ENCODE measurements at regions not wholly inside any gene's neighbourhood (a gene's known extent, or its start where the extent isn't known, plus 50 kb on each side); places are given as distances from the start of the nearest gene placed in this dataset.
"Not testable (repeated sequence)": the region's sequence is repeated elsewhere in the genome, so short reads cannot be mapped to it uniquely, and the experiment has no call there.

GRCh38 chr11:34001557-34002064 is 49.9 kb upstream of the CAPRIN1 start:
- no peak for DNase-seq

GRCh38 chr11:33999393-33999792 is 52.1 kb upstream of the CAPRIN1 start:
- DNase-seq = no peak

GRCh38 chr11:33997584-33998251 is 53.8 kb upstream of the CAPRIN1 start:
- no peak for DNase-seq

- DNase-seq = peak; percentile 73 to 74
Measured at GRCh38 chr11:33996498-33997454, 54.8 kb upstream of the CAPRIN1 start.

GRCh38 chr11:33994937-33995336 is 56.6 kb upstream of the CAPRIN1 start:
- DNase-seq = no peak

GRCh38 chr11:33991136-33991535 is 60.4 kb upstream of the CAPRIN1 start:
- DNase-seq = not testable (repeated sequence)

GRCh38 chr11:33990131-33990530 is 61.4 kb upstream of the CAPRIN1 start:
- DNase-seq = not testable (repeated sequence)

GRCh38 chr11:33989461-33989860 is 62.1 kb upstream of the CAPRIN1 start:
- no peak for DNase-seq

GRCh38 chr11:33988586-33989370 is 62.8 kb upstream of the CAPRIN1 start:
- no peak for DNase-seq

- DNase-seq = peak; percentile 63 to 65
Measured at GRCh38 chr11:33987975-33988580, 63.5 kb upstream of the CAPRIN1 start.

GRCh38 chr11:33987545-33987944 is 64.0 kb upstream of the CAPRIN1 start:
- no peak for DNase-seq

GRCh38 chr11:33986597-33987501 is 64.7 kb upstream of the CAPRIN1 start:
- DNase-seq = not testable (repeated sequence)

GRCh38 chr11:33984682-33985389 is 66.7 kb upstream of the CAPRIN1 start:
- DNase-seq = no peak

GRCh38 chr11:33982661-33983060 is 68.9 kb upstream of the CAPRIN1 start:
- no peak for DNase-seq

GRCh38 chr11:33980897-33981296 is 70.6 kb upstream of the CAPRIN1 start:
- DNase-seq = no peak

GRCh38 chr11:33978376-33978775 is 73.2 kb upstream of the CAPRIN1 start:
- no peak for DNase-seq

- DNase-seq = no peak
Measured at GRCh38 chr11:33977676-33978075, 73.9 kb upstream of the CAPRIN1 start.

- DNase-seq = no peak
Measured at GRCh38 chr11:33976495-33977199, 74.9 kb upstream of the CAPRIN1 start.

- DNase-seq = no peak
Measured at GRCh38 chr11:33974804-33975203, 76.7 kb upstream of the CAPRIN1 start.

- not testable (repeated sequence) for DNase-seq
Measured at GRCh38 chr11:33971530-33971929, 79.7 kb upstream of the LMO2 start.
